ENCODE measurements at regions not wholly inside any gene's neighbourhood (a gene's known extent, or its start where the extent isn't known, plus 50 kb on each side); places are given as distances from the start of the nearest gene placed in this dataset.

DNA sequence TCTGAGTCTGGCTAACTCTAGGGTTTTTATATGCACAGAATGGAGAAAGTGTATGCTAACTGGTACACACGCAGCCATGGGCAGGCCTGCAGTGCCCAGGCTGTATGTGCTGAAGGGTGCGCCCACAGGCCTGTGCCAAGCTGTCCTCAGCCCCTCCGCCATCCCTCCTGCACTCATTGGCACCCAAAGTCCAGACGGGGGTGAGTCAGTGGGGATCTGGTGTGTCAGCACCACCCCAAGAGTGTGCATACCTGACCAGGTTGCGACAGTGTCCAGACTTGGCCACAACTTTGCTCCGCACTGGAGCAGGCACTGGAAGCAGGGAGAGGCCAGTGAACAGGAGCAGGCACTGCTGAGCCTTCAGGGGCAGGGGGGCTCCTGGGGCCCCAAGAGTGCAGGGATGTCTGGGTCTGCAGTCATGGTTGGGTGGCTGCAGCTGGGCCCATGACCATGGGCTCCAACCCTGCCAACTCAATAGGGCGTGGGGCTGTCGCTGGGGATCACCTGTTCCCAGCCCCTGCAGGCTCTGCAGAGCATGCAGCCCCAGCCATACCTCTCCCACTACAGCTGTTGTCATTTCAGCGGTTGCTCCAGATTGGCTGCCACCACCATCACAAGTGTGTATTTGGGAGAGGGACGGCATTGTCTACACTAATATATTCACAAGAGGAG is 717.8 kb downstream of the EPHA7 start:
- TF ChIP-seq, protein P1, sequence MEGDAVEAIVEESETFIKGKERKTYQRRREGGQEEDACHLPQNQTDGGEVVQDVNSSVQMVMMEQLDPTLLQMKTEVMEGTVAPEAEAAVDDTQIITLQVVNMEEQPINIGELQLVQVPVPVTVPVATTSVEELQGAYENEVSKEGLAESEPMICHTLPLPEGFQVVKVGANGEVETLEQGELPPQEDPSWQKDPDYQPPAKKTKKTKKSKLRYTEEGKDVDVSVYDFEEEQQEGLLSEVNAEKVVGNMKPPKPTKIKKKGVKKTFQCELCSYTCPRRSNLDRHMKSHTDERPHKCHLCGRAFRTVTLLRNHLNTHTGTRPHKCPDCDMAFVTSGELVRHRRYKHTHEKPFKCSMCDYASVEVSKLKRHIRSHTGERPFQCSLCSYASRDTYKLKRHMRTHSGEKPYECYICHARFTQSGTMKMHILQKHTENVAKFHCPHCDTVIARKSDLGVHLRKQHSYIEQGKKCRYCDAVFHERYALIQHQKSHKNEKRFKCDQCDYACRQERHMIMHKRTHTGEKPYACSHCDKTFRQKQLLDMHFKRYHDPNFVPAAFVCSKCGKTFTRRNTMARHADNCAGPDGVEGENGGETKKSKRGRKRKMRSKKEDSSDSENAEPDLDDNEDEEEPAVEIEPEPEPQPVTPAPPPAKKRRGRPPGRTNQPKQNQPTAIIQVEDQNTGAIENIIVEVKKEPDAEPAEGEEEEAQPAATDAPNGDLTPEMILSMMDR (IDR thresholded peaks at IDR 0.05; ENCODE audit: low read depth, low read length) = no peak
- no peak overlapping the region for H3K4me3 ChIP-seq (ENCODE audit: low read depth, low read length)
- in situ Hi-C loops (cut with HindIII; ENCODE audit: low sequenced_read_pairs) = no loop called here
- DNase-seq (ENCODE audit: low read depth, low spot score) = no peak

DNA sequence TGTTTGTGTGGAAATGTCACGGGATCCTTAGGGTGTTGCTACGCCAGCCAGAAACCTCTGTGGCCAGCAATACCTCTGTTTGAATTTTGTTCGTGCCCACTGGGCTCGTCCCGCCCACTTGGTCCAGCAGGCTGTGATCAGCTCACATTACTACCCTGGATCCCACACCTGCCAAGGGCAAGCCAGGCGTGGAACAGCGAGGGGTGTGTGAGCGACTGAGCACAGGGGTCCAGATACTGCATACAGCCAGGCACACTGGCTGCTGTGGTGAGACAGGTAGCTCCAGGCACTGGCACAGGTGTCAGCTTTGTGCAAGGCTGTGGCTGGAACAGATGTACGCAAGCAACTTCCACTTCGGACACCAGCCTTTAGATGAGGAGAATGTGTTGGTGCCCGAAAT is 718.9 kb downstream of the EPHA7 start:
- TF ChIP-seq, protein P1 (IDR thresholded peaks at IDR 0.05; ENCODE audit: low read depth, low read length) = no peak

DNA sequence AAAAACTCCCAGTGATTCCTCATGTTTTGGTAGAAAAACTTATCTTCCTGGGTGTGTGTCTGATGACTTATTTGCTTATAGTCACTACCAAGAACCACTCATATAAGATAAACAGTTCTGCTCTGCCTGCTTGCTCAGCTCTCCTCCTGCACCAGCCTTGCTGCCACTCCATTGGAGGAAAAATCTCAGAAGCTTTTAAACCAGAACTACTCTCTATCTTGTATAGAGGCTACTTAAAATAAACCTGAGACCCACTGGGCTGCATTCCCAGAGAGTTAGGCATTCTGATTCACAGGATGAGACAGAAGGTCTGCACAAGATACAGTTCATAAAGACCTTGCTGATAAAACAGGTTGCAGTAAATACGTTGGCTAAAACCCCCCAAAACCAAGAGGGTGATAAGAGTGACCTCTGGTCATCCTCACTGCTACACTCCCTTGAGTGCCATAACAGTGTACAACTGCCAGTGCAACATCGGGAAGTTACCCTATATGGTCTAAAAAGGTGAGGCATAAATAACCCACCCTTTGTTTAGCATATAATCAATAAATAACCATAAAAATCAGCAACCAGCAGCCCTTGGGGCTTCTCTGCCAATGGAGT is 728.3 kb downstream of the EPHA7 start:
- TF ChIP-seq, protein P1 (IDR thresholded peaks at IDR 0.05; ENCODE audit: low read depth, low read length) = no peak
- in situ Hi-C loops (cut with HindIII; ENCODE audit: low sequenced_read_pairs) = no loop called here
- H3K4me3 ChIP-seq (ENCODE audit: low read depth, low read length) = no peak overlapping the region
- DNase-seq (ENCODE audit: low read depth, low spot score) = peak; percentile 22

More for the DNA sequence above, 718.9 kb downstream of the EPHA7 start:
- DNase-seq (ENCODE audit: low read depth, low spot score) = no peak
- in situ Hi-C loops (cut with HindIII; ENCODE audit: low sequenced_read_pairs) = no loop called here
- H3K4me3 ChIP-seq (ENCODE audit: low read depth, low read length) = no peak overlapping the region

DNA sequence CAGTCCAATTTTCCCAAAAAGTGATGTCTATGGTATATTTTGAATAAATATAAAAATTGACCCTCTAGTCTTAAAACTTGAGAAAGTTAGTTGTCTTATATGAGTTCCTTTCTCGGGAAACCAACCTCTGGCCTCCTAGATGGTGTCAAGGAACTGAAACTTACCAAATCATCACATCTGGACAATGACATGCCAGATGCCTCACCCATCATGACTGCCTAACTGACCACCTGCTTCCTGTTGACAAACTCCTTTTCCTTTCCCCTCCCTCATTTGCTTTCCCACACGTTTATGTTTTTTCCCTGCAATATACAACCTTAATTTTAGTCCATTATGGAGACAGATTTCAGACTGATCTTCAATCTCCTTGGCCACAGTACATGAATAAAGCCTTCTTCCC is 731.0 kb downstream of the EPHA7 start:
- H3K4me3 ChIP-seq (ENCODE audit: low read depth, low read length) = no peak overlapping the region
- DNase-seq (ENCODE audit: low read depth, low spot score) = no peak
- in situ Hi-C loops (cut with HindIII; ENCODE audit: low sequenced_read_pairs) = no loop called here
- TF ChIP-seq, protein P1 (IDR thresholded peaks at IDR 0.05; ENCODE audit: low read depth, low read length) = no peak

DNA sequence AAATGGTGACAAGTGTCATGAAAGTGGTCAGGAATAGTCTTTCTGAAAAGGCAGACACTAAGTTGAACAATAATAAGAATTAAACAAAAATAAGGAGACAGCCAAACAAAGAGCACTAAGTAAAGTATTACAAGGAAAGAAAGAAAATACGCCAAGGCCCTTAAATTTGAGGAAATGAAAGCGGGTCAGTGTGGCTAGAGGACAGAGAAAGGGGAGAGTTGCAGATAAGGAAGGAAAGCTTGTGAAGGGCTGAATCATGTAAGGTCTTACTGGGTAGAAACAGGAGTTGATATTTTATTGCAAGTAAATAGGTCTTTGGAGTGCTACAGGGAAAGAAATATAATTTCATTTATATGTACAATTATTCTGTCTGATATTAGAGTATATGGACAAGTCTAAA is 732.1 kb downstream of the EPHA7 start:
- TF ChIP-seq, protein P1 (IDR thresholded peaks at IDR 0.05; ENCODE audit: low read depth, low read length) = no peak
- DNase-seq (ENCODE audit: low read depth, low spot score) = no peak
- no peak overlapping the region for H3K4me3 ChIP-seq (ENCODE audit: low read depth, low read length)
- in situ Hi-C loops (cut with HindIII; ENCODE audit: low sequenced_read_pairs) = no loop called here

DNA sequence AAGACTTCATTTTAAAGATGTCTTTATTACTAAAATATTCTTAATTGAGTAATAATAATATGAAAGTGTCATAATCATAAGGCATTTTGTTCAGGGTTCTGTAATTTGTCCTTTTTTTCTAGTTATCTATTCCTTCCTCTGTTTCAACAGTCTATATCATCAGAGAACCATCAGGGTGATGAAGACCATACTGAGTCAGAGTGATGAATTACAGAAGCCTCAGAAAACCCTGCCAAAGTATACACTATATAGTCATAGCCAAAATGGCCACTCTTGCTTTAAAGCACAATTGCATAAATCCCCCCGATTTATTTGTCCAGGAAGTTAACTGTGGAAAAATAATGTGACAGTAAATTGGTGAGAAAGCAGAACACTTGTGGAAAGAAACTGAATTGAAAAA is 735.0 kb downstream of the EPHA7 start:
- peak; percentile 1 for DNase-seq (ENCODE audit: low read depth, low spot score)
- no peak overlapping the region for H3K4me3 ChIP-seq (ENCODE audit: low read depth, low read length)
- TF ChIP-seq, protein P1 (IDR thresholded peaks at IDR 0.05; ENCODE audit: low read depth, low read length) = no peak
- in situ Hi-C loops (cut with HindIII; ENCODE audit: low sequenced_read_pairs) = no loop called here

All from astrocyte of the spinal cord (primary cell).